Stimulated activated CD8-positive, alpha-beta memory T cell treated with anti-CD3 and anti-CD28 coated beads, Interleukin-12 subunit alpha, Interleukin-12 subunit beta, amount 100 ng/mL, for 24 hours (primary cell): ENCODE measurements at regions not wholly inside any gene's neighbourhood (a gene's known extent, or its start where the extent isn't known, plus 50 kb on each side); places are given as distances from the start of the nearest gene placed in this dataset.
"Not testable (repeated sequence)": the region's sequence is repeated elsewhere in the genome, so short reads cannot be mapped to it uniquely, and the experiment has no call there.

Source experiments
- DNase-seq: peaks from one replicate; pipeline ENCODE4 v3.0.0-alpha.2; 2020; ENCODE audit errors: extremely low read depth

- DNase-seq, result not testable (repeated sequence)
These were observed 102.3 kb downstream of the ZNF267 start for GRCh38 chr16:31975826-31976419.

GRCh38 chr16:31978463-31978862 is 104.9 kb downstream of the ZNF267 start:
- DNase-seq, result not testable (repeated sequence)

- DNase-seq, result not testable (repeated sequence)
These were observed 108.1 kb downstream of the ZNF267 start for GRCh38 chr16:31981739-31982138.

GRCh38 chr16:31982986-31983385 is 109.4 kb downstream of the ZNF267 start:
- not testable (repeated sequence) for DNase-seq

GRCh38 chr16:31983666-31984065 is 110.1 kb downstream of the ZNF267 start:
- DNase-seq, result not testable (repeated sequence)

- DNase-seq, result not testable (repeated sequence)
These were observed 113.3 kb downstream of the ZNF267 start for GRCh38 chr16:31986895-31987294.

GRCh38 chr16:31988595-31989581 is 115.3 kb downstream of the ZNF267 start:
- DNase-seq, result peak; percentile 11

GRCh38 chr16:31990261-31990660 is 116.7 kb downstream of the ZNF267 start:
- not testable (repeated sequence) for DNase-seq

- DNase-seq, result not testable (repeated sequence)
These were observed 117.4 kb downstream of the ZNF267 start for GRCh38 chr16:31990980-31991379.

- DNase-seq, result not testable (repeated sequence)
These were observed 122.7 kb downstream of the ZNF267 start for GRCh38 chr16:31996325-31996724.

GRCh38 chr16:32002496-32002895 is 128.9 kb downstream of the ZNF267 start:
- not testable (repeated sequence) for DNase-seq

GRCh38 chr16:32003819-32004218 is 130.2 kb downstream of the ZNF267 start:
- not testable (repeated sequence) for DNase-seq

- not testable (repeated sequence) for DNase-seq
These were observed 165.3 kb downstream of the ZNF267 start for GRCh38 chr16:32038783-32039496.

- not testable (repeated sequence) for DNase-seq
These were observed 166.3 kb downstream of the ZNF267 start for GRCh38 chr16:32039919-32040318.

GRCh38 chr16:32066016-32066651 is 187.0 kb upstream of the TP53TG3D start:
- DNase-seq, result not testable (repeated sequence)

- DNase-seq, result not testable (repeated sequence)
These were observed 181.5 kb upstream of the TP53TG3D start for GRCh38 chr16:32071586-32071985.

- DNase-seq, result not testable (repeated sequence)
These were observed 169.2 kb upstream of the TP53TG3D start for GRCh38 chr16:32083891-32084290.

- DNase-seq, result not testable (repeated sequence)
These were observed 168.3 kb upstream of the TP53TG3D start for GRCh38 chr16:32084656-32085401.

- not testable (repeated sequence) for DNase-seq
These were observed 167.5 kb upstream of the TP53TG3D start for GRCh38 chr16:32085438-32086141.

- DNase-seq, result not testable (repeated sequence)
These were observed 137.5 kb upstream of the TP53TG3D start for GRCh38 chr16:32115562-32115961.
